ENCODE measurements at regions not wholly inside any gene's neighbourhood (a gene's known extent, or its start where the extent isn't known, plus 50 kb on each side); places are given as distances from the start of the nearest gene placed in this dataset.

GRCh38 chr10:78296785-78297184 is 263.1 kb downstream of the RPS24 start:
- DNase-seq (ENCODE audit: low read depth), result no peak

DNA sequence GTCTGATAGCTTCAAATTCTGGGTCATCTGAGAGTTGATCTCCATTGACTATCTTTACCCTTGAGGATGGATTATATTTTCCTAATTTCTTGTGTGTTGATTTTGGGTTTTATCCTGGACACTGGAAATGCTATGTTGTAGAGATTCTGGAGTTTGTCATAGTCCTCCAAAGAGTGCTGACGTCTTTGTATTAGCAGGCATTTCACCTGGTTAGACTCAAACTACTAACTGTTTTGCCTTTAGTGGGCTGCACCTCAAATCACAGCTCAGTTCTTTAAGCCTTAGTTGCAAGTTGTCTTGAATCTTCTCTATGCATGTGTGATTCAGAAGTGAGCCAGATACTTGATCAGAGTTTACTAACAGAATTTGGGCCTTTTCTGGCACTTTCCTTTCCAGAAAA is 264.3 kb downstream of the RPS24 start:
- DNase-seq (ENCODE audit: low read depth), result no peak

DNA sequence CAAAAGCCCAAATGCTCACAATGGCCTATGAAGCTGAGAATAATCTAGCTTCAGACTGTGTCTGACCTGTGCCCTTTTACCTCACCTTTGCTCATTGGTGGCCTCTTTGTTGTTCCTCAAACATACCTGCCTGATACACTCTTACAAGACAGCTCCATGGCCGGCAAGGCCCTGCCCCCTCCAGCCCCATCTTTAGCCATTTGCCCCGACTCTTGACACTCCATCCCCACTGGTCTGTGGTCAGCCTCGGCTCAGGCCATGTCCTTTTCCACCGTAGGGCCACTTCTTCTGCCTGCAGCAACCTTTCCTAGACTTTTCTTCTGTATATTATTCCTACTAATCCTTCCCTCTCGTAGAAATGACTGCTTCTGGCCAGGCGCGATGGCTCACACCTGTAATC is 265.2 kb downstream of the RPS24 start:
- no peak for DNase-seq (ENCODE audit: low read depth)

DNA sequence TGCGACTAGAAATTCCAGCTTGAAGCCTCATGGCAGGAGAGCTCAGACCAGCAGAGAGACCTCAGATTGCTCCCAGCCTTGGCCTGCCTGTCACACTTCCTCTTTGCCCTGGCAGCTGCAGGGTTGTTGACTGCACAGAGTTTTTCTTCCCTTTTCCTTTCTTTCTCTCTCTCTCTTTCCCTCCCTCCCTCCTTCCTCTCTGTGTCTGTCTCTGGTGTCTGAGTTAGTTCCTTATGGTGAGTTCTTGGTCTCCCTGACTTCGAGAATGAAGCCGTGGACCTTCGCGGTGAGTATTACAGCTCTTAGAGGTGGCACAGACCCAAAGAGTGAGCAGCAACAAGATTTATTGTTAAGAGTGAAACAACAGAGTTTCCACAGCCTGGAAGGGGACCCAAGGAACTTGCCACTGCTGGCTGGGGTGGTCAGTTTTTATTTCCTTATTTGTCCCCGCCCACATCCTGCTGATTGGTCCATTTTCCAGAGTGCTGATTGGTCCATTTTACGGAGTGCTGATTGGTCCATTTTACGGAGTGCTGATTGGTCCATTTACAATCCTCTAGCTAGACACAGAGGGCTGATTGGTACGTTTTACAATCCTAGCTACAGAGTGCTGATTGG is 266.3 kb downstream of the RPS24 start:
- no peak for DNase-seq (ENCODE audit: low read depth)

DNA sequence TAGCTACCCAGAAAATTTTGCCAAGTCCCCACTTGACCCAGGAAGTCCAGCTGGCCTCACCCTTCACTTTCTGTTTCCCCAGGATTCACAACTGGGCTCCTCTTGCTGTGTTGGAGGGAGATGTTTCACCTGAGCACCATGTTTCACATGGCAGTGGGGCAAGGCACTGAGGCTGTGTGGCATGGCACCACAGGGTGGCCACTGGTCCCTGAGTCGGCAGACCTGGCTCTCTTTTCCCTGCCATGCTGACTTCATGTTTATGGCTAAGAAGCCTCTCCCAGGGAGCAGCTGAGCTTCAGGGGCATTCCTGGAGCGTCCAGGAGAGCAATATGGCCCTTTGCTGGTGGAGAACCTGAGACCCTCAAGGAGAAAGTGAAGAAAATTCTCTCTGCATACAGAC is 266.9 kb downstream of the RPS24 start:
- DNase-seq (ENCODE audit: low read depth), result no peak

DNA sequence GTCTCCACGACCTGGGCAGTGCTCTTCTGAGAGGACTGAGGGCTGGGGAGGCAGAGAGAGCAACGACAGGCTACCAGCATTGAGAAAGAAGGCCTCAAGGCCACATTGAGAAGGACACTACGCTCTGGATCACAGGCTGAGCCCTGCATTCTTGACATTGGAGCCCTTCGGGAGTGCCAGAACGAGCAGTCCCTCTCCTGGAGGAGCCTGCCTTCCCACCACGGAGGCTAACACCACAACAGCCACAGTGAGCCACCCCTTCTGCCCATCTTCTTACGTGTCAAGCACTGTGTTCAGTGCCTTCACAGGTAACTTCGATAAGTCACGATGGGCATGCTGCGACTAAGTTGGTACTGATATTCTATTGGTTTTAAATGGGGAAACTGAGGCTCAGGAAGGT is 267.8 kb downstream of the RPS24 start:
- DNase-seq (ENCODE audit: low read depth), result no peak

DNA sequence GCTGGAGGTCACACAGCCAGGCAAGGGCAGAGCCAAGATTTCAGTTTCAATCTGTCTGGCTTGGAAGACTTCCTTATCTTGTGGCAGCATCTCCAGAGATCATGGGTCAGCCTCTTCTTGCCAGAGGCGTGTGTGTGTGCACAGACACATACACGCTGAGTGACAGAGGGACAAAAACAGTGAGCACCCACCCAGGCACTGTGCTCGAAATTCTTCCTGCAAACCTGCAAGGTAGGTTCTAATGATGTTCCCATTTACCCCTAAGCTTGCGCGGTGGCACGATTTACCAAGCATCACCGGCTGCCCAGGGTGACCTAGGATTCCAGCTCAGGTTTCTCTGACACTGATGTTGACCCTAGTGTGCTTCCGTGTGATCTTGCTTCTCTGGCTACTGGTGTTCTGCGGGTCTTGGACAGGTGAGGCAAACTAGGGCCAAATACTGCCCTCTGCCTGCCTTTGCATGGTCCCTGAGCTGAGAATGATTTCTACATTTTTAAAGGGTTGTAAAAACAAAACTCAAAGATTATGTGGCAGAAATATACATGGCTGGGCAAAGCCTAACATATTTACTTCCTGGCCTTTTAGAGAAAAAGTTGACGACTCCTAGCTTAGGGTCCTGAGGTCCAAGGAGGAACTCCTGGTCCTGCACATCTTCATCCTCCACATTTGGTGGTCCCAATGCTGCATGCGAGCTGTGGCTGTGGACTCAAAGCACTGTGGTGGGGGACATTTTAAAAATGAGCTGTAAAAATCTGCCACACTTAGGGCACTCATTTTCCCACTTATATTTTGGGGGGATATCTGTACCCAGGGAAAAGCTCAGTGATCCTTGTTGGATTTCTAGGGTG is 268.5 kb downstream of the RPS24 start:
- DNase-seq (ENCODE audit: low read depth), result peak; percentile 4

DNA sequence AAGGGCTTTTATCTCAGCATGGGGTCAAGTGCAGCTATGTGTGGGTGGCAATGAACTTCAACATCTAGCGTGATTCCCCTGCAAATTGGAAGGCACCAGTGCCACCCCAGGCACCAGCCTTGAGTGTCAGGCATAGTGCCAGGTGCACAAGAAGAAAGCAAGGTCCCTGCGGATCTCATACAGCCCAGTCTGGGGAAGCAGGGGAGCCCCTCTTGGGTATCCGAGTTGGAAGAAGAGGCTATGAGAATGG is 269.0 kb downstream of the RPS24 start:
- DNase-seq (ENCODE audit: low read depth), result no peak

DNA sequence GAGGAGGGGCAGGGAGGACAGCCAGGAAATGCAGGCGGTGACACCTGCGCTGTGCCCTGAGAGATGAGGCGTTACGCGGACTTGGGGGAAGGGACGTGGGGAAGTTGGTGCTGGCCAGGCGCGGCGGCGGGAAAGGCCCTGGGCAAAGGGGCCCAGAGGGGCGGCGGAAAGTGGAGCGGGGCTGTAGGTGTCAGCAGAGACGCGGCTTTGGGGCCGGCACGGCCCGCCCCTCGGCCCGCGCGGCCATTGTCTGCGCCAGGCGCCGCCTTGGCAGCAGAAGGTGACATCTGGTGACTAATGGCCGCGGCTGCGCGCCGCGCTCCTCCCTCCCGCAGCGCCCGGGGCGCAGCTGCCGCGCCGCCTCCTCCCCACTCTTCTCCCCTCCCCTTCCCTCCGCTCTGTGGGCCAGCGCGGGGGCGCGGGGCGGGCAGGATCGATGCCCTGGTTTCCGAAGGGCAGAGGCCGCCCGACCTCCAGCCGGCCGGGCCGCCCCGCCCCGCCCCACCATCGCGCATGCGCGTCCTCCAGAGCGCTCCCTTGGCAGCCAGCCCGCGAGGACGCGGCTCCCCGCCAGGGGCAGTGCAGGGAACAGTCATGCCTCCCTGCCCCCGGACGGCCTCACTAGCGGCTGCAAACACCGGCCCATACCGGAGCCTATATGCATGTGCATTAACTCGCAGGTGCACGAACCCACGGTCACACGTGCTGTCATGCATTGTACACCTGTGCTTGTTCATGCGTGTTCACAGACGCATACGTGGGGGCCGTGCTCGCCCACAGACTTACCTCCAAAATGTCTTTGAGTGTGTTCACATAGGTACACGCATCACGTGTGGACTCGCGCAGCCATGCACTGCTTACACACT is 269.6 kb downstream of the RPS24 start:
- peak; percentile 91 for DNase-seq (ENCODE audit: low read depth)

GRCh38 chr10:78304091-78305045 is 270.7 kb downstream of the RPS24 start:
- no peak for DNase-seq (ENCODE audit: low read depth)

DNA sequence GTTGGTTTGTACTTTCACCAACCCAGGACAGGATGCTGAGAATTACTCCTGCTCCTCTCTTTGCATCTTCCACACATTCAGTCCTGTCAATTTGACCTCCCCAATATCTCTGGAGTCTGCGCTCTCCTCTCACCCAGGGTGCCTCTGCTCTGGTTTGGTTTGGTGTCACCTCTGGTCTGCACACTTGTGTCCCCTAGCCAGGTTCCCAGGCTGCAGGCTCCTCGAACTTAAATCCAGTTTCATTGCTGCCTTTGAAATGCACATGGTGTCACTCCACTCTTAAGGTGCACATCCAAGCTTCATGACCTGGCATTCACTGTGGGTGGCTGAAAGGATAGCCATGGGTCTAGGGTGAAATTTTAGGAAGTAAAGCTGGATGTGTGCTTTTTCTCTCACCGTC is 271.6 kb downstream of the RPS24 start:
- no peak for DNase-seq (ENCODE audit: low read depth)

DNA sequence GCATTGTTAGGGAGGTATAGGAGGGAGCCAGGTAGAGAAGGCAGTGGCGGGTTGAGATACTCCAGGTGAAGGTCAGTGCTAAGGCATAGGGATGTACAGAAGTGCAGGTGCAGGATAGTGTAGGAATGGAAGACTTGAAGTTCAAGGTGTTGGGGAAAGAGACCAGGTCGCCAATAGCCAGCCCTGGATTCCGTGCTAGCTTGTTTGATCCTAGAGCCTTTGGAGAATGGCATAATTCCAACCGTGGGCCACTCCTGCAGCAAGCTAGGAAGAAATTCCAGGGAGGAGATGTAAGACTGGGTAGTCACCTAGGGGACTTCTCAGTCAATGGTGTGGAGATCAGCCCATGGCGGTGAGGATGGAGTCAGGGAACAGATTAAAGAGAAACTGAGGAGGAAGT is 272.7 kb downstream of the RPS24 start:
- DNase-seq (ENCODE audit: low read depth), result no peak

DNA sequence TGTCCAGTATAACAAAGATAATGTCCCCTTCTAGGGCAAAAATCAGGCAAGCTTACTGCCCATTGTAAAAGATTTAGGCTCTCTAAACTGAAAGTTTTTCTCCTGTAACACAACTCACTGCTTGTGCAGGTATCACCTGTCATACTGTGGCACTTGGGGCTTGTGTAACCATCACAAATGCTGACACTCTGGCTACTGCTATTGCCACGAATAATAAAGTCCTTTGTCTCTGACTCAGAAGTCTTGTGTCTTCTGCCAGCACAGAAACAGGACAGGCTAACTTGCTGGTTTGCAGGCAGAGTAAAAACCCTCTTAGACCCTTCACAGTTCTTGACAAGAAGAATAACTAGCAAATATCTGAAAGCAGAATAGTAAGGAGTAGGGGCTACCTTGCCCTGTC is 273.9 kb downstream of the RPS24 start:
- no peak for DNase-seq (ENCODE audit: low read depth)

DNA sequence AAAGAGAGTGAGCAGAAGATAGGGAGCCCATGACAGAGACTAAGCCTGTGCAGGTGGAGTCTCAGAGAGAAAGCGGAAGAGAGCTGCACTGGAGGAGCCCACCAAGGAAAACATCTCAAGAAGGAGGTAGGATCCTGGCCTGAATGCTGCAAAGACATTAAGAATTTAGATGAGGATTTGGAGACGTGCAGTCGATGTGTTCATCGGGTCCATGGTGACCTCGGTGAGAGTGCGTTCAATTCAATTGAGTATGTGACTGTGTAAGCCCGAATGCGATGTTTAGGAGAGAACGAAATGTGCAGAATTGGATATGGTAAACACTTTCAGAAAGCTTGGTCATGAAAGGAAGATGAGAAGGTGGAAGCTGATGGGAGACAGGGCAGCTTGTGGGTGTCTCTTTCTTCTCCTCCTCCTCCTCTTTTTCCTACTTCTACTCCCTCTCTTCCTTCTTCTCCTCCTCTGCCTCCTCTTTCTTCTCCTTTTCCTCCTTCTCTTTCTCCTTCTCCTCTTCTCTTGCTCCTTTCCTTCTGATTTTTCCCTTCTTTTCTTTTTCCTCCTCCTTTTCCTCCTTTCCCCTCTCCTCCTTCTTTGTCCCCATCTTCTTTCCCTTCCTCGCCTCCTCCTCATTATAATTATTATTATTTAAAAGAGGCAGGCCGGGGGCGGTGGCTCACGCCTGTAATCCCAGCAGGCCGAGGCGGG is 276.0 kb downstream of the RPS24 start:
- no peak for DNase-seq (ENCODE audit: low read depth)

DNA sequence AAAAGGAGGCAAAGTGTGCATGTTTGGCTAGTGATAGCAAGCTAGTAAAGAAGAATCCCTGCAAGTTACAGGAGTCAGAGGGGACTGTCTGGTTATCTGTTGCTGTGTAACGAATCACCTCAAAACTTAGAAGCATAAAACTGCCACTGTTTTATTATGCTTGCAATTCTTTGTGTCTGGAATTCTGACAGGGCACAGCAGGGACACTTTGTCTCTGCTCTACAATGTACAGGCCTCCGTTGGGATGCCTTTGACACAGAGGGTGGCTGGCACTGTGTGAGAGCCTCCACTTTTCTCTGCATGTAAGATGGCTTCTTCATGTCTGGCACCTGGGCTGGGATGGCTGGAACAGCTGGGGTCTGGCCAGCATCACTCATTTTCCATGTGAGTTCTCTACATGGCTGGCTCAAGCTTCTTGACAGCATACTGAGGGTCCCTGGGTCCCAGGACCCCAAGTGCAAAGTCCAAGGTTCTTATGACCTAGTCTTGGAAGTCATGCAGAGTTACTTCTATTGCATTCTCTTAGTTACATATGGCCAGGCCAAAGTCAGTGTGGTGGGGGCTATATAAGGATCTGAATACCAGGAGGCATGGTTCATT is 276.9 kb downstream of the RPS24 start:
- no peak for DNase-seq (ENCODE audit: low read depth)

- DNase-seq (ENCODE audit: low read depth), result peak; percentile 56
Measured at GRCh38 chr10:78312197-78313047, 278.8 kb downstream of the RPS24 start.

DNA sequence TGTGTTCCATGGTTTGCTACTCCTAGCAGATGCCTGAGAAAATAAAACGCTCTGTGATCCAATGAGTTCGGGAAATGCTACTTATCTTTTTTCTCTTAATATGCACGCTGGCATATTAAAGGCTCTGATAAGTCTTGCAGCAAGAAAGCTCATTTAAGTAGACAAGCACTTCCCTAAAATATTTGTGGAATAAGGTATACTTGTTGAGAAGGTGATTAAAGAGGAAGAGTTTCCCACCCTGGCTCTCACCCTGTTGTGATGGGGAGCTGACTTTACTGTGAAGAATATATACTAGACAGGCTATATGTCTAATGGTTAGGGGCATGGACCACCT is 279.4 kb downstream of the RPS24 start:
- no peak for DNase-seq (ENCODE audit: low read depth)

DNA sequence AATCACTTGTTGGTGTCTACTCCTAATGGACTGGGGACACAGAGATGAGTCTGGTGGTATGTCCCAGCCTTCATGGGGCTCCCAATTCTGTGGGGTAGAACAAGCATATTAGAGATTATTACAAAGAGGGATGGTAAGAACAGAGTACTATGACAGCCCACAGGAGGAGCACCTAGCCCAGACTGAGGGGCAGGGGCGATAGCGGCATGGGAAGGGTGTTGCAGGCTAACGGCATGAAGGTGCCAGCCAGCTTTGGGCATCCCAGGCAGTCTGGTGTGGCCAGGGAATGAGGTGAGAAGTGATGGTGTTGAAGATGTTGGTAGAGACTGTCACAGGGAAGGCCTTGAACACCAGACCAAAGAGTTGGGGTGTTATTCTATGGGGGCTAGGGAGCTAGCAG is 280.0 kb downstream of the RPS24 start:
- DNase-seq (ENCODE audit: low read depth), result no peak

- DNase-seq (ENCODE audit: low read depth), result no peak
Measured at GRCh38 chr10:78314651-78315050, 281.0 kb downstream of the RPS24 start.

- DNase-seq (ENCODE audit: low read depth), result peak; percentile 54
Measured at GRCh38 chr10:78316451-78316931, 282.8 kb downstream of the RPS24 start.
